ENCODE measurements at regions not wholly inside any gene's neighbourhood (a gene's known extent, or its start where the extent isn't known, plus 50 kb on each side); places are given as distances from the start of the nearest gene placed in this dataset.

- TF ChIP-seq POLR2A (IDR thresholded peaks at IDR 0.05; ENCODE audit: low read depth, low read length), result no peak
- TF ChIP-seq POLR2AphosphoS5 (IDR thresholded peaks at IDR 0.05; ENCODE audit: low read depth, low read length), result no peak
- TF ChIP-seq PAX5 (IDR thresholded peaks at IDR 0.05; ENCODE audit: insufficient read depth, low read length, severe bottlenecking), result no peak
- no peak for TF ChIP-seq TAF1 (IDR thresholded peaks at IDR 0.05; ENCODE audit: low read depth, low read length)
- TF ChIP-seq SPI1 (IDR thresholded peaks at IDR 0.05; ENCODE audit: low read depth, low read length), result no peak
Measured at GRCh38 chrX:40855411-40855810, 120.1 kb upstream of the MED14 start.
